Stimulated activated naive B cell treated with anti-CD40 and anti-IgM and Interleukin-4, amounts not matched to agents 10 μg/mL and 1 μg/mL and 100 μg/mL, for 72 hours (primary cell): ENCODE measurements at regions not wholly inside any gene's neighbourhood (a gene's known extent, or its start where the extent isn't known, plus 50 kb on each side); places are given as distances from the start of the nearest gene placed in this dataset.
A peak's percentile ranks its signal among the peaks of the same experiment; 100 is the strongest.

ENCODE experiments used
- ATAC-seq, 2 donors: fragments of 150-1000 bp; cut with Tn5 transposase; replicated peaks; 2 replicates each; pipeline ENCODE4 v1.10.0; 2021; ENCODE audit warnings: moderate library complexity in 1 of 2
- DNase-seq: peaks from one replicate; pipeline ENCODE4 v3.0.0; 2021
- H3K27ac Mint-ChIP-seq: one replicate; pipeline ENCODE4 v1.8.0; 2022; ENCODE audit warnings: mild to moderate bottlenecking, mixed read lengths
- H3K27me3 Mint-ChIP-seq, 2 donors: one replicate each; pipeline ENCODE4 v1.8.0; 2022; ENCODE audit warnings: mixed read lengths in 2 of 2
- H3K36me3 Mint-ChIP-seq, 2 donors: one replicate each; pipeline ENCODE4 v1.8.0; 2022; ENCODE audit warnings: mixed read lengths in 2 of 2, mild to moderate bottlenecking in 1 of 2
- H3K4me1 Mint-ChIP-seq, 2 donors: one replicate each; pipeline ENCODE4 v1.8.0; 2022; ENCODE audit warnings: mixed read lengths in 2 of 2, mild to moderate bottlenecking in 1 of 2
- H3K4me3 Mint-ChIP-seq, 2 donors: one replicate each; pipeline ENCODE4 v1.8.0; 2022; ENCODE audit warnings: mild to moderate bottlenecking in 2 of 2, mixed read lengths in 2 of 2, moderate library complexity in 1 of 2
- H3K9me3 Mint-ChIP-seq, 2 donors: one replicate each; pipeline ENCODE4 v1.8.0; 2022; ENCODE audit warnings: mixed read lengths in 2 of 2, mild to moderate bottlenecking in 1 of 2

DNA sequence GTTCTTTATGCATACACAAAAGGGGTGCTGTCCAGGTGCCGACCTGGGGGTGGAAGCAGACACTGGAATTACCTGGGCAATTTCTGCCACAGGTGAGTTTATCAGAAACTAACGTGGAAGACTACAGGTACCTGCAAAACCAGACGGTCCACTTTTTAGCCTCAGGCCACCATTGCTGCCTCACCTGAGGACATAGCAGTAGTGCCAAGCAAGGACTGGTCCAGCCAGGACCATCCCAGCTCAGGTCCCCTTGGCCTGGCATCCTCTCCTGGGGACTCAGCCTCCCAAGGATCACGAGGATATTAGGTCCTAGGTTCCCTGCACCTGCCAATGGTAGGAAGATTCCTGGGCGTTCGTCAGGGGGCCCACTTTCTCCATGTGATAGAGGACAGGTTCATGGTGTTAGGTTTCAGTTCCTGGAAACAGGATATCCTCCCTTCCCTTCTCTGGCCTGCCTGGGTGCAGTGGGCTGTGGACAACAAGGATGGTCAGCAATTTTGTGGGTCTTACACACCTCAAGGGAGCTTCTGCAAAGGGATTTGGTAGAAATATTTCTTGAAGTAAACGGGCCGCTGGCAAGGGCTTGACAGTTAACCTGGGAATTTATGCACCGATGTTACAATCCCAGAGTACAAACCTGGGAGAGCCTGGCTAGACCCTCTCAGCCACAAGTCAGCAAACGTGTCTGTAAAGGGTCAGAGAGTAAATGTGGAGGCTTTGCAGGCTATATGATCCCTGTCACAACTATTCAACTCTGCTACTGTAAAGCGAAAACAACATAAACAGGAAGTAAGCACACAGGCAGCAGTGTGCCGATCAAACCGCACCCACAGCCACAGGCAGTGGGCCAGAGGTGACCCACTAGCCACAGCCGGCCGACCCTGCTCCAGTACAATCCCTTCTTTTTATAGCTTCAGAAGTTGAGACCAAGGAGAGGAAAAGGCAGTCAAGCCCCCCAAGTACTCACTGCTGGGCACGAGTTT lies 71.4 kb upstream of the RAB4A start:
- DNase-seq (no peak), ATAC-seq (peak; percentile 75 to 77)
- Mint-ChIP-seq H3K9me3 (no peaks in the 10 kb centered on the region), H3K27me3 (peaks cover 0 to 8% of the 10 kb centered on the region in 2 donors), H3K4me3 (peak overlapping the region in 1 of 2 donors; percentile 14), H3K4me1 (peaks cover 3 to 7% of the 10 kb centered on the region in 2 donors), H3K36me3 (no peaks in the 10 kb centered on the region), H3K27ac (no peak overlapping the region)

GRCh38 chr1:229203030-229203751 lies 67.7 kb upstream of the RAB4A start:
- Mint-ChIP-seq H3K9me3 (no peaks in the 10 kb centered on the region), H3K4me3 (no peak overlapping the region), H3K36me3 (no peaks in the 10 kb centered on the region), H3K4me1 (peaks cover 3 to 7% of the 10 kb centered on the region in 2 donors), H3K27ac (no peak overlapping the region), H3K27me3 (peaks cover 0 to 8% of the 10 kb centered on the region in 2 donors)
- DNase-seq (no peak), ATAC-seq (no peak)

GRCh38 chr1:229203991-229204632 lies 66.8 kb upstream of the RAB4A start:
- H3K4me3 Mint-ChIP-seq: no peak overlapping the region

GRCh38 chr1:229204921-229205777 lies 65.8 kb upstream of the RAB4A start:
- Mint-ChIP-seq H3K27me3 (peaks cover 0 to 8% of the 10 kb centered on the region in 2 donors), H3K36me3 (no peaks in the 10 kb centered on the region), H3K27ac (no peak overlapping the region), H3K9me3 (no peaks in the 10 kb centered on the region), H3K4me1 (peaks cover under 1 to 3% of the 10 kb centered on the region in 2 donors), H3K4me3 (no peak overlapping the region)
- ATAC-seq (no peak), DNase-seq (no peak)

More at GRCh38 chr1:229203991-229204632, 66.8 kb upstream of the RAB4A start:
- Mint-ChIP-seq H3K27ac (no peak overlapping the region), H3K9me3 (no peaks in the 10 kb centered on the region), H3K27me3 (peaks cover 0 to 8% of the 10 kb centered on the region in 2 donors), H3K36me3 (no peaks in the 10 kb centered on the region), H3K4me1 (peaks cover 3 to 7% of the 10 kb centered on the region in 2 donors)
- ATAC-seq (no peak), DNase-seq (no peak)

DNA sequence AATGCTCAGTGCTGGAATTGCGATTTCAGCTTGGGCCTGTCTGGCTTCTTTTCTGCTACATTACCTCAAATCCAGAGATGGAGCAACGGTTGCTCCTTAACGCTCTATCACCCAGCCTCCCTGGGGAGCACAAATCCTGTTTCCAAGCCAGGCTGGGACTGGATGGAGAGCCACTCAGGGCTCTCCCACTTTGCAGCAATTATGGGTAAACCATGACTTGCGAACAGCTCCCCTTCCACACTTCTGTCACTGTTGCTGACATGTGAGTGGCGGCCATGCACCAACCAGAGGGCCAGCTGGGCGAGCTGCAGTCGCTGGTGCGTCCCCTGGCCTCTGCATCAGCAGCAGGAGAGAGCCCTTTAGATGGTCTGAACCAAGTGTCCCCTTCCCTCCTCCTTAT lies 65.1 kb upstream of the RAB4A start:
- Mint-ChIP-seq H3K27me3 (peaks cover 0 to 5% of the 10 kb centered on the region in 2 donors), H3K4me3 (no peak overlapping the region), H3K4me1 (peaks cover 0 to under 1% of the 10 kb centered on the region in 2 donors), H3K27ac (no peak overlapping the region), H3K36me3 (no peaks in the 10 kb centered on the region), H3K9me3 (no peaks in the 10 kb centered on the region)
- DNase-seq (no peak), ATAC-seq (no peak)

- Mint-ChIP-seq H3K27me3 (no peaks in the 10 kb centered on the region), H3K4me3 (no peak overlapping the region), H3K27ac (no peak overlapping the region), H3K9me3 (no peaks in the 10 kb centered on the region), H3K4me1 (no peaks in the 10 kb centered on the region), H3K36me3 (no peaks in the 10 kb centered on the region)
- ATAC-seq (no peak), DNase-seq (no peak)
Observed at GRCh38 chr1:229207916-229208315, 63.0 kb upstream of the RAB4A start.

DNA sequence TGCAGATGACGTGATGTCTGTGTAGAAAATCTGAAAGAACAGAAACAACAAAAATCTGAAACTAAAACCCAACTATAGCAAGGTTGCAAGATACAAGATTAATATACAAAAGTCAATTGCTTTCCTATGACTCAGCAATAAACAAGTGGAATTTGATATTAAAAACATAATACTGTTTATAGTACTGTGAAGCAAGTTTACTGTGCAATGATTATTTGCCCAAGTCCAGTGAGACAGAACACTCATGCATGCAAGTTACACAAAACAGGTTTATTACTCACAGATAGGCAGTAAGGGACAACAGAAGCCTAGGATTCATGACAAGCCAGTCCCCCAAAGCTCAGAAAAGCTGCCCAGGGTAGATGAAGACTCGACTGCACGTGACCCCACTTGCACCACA lies 62.4 kb upstream of the RAB4A start:
- Mint-ChIP-seq H3K27ac (no peak overlapping the region), H3K9me3 (no peaks in the 10 kb centered on the region), H3K36me3 (no peaks in the 10 kb centered on the region), H3K27me3 (no peaks in the 10 kb centered on the region), H3K4me1 (no peaks in the 10 kb centered on the region), H3K4me3 (no peak overlapping the region)
- no peak for ATAC-seq
- no peak for DNase-seq

DNA sequence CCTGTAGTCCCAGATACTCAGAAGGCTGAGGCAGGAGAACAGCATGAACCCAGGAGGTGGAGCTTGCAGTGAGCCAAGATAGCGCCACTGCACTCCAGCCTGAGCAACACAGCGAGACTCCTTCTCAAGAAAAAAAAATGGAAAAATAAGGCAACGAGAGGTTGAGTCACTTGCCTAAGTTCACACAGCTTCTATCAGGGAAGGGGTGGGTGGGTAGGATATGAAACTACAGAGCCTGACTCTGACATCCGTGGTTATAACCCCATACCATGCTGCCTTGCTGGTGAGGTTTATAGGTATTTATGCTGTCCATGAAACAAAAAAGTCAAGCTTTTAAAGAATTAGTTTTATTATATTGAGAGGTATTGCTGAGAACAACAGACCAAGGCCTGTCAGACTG lies 61.5 kb upstream of the RAB4A start:
- Mint-ChIP-seq H3K9me3 (no peaks in the 10 kb centered on the region), H3K27ac (no peak overlapping the region)

DNA sequence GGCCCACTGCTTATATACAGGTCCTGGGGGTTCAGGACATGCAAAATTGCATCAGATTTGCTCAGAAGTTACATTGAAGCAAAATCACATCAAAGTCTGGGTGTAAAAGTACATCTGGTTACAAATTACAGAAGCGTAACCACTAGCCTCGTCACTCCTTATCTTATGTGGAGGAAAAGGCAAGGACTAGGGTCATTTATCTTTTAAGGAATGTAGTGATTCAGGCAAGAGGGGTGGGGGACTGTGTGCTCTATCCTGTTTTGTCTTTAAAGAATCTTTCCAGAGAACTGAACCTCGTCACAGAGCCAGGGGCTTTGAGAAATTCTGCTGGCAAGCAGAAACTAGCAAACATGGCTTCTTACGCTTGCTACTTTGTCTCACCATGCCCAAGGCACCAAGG lies 61.1 kb upstream of the RAB4A start:
- no peak overlapping the region for H3K4me3 Mint-ChIP-seq
- ATAC-seq (no peak), DNase-seq (no peak)
- H3K36me3 Mint-ChIP-seq: no peaks in the 10 kb centered on the region
- no peaks in the 10 kb centered on the region for H3K4me1 Mint-ChIP-seq
- no peaks in the 10 kb centered on the region for H3K27me3 Mint-ChIP-seq
- H3K9me3 Mint-ChIP-seq: no peaks in the 10 kb centered on the region
- H3K27ac Mint-ChIP-seq: no peak overlapping the region

More for the DNA sequence above, 61.5 kb upstream of the RAB4A start:
- Mint-ChIP-seq H3K27me3 (no peaks in the 10 kb centered on the region), H3K4me3 (no peak overlapping the region), H3K36me3 (no peaks in the 10 kb centered on the region), H3K4me1 (no peaks in the 10 kb centered on the region)
- ATAC-seq: no peak
- no peak for DNase-seq

DNA sequence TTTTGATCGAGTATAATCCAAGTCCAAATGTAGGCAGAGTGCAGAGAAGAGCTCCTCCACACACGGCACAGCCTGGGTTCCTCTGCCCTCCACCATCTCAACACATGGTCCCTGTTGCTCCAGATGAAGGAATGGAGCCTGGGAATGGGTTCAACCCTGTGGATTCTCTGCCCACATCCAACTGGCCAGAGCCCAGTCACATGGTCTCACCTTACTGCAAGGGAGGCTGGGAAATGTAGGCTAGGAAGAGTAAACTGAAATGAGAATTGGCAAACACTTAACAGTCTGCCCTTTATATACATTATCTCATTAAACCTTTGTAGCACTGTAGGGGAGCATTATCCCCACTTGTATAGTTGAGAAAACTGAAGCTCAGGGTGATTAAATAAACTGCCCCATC lies 60.1 kb upstream of the RAB4A start:
- no peak for DNase-seq
- no peaks in the 10 kb centered on the region for H3K27me3 Mint-ChIP-seq
- no peaks in the 10 kb centered on the region for H3K9me3 Mint-ChIP-seq
- no peak overlapping the region for H3K27ac Mint-ChIP-seq
- ATAC-seq: no peak
- no peaks in the 10 kb centered on the region for H3K36me3 Mint-ChIP-seq
- H3K4me1 Mint-ChIP-seq: no peaks in the 10 kb centered on the region
- H3K4me3 Mint-ChIP-seq: no peak overlapping the region

DNA sequence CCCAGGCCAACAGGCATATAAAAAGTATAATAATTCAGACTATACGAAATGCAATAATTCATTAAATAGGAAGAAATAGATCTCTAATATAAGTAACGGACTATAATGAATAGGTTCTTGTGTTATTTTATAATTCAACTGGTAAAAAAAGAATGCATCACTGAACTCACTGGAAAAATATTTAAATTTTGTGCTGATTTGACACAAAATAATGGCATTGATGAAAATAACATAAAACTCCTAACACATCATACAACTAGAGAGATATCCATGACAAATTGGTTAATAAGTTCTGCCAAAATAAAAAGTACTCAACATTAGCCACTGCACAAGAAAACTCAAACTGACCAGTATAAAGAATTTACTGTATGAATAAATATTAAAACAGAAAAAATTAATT lies 57.1 kb upstream of the RAB4A start:
- no peaks in the 10 kb centered on the region for H3K4me1 Mint-ChIP-seq
- no peaks in the 10 kb centered on the region for H3K36me3 Mint-ChIP-seq
- no peaks in the 10 kb centered on the region for H3K9me3 Mint-ChIP-seq
- ATAC-seq: no peak
- H3K27me3 Mint-ChIP-seq: peaks cover 0 to 6% of the 10 kb centered on the region in 2 donors
- no peak for DNase-seq
- H3K4me3 Mint-ChIP-seq: no peak overlapping the region
- H3K27ac Mint-ChIP-seq: no peak overlapping the region

DNA sequence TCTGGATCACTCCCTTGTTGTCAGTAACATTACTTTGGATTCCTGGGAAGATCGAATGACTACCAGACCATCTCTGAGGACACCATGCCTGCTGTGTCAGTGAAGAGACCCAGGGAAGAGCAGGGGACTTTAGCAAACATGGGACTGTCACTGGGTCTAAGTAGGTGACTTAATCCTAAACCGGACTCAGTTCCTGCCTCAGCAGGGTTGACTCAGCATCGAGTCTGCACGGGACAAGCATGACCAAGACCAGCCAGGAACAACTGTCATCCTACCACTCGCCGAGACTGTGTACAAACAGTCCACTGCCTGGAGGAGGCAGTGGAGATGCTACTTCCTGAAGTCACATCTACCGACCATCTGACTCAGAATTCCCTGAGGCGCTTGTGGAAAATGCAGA lies 53.2 kb upstream of the RAB4A start:
- peaks cover 0 to 6% of the 10 kb centered on the region in 2 donors for H3K27me3 Mint-ChIP-seq
- H3K27ac Mint-ChIP-seq: no peak overlapping the region
- H3K9me3 Mint-ChIP-seq: no peaks in the 10 kb centered on the region
- ATAC-seq: no peak
- no peak for DNase-seq
- H3K4me3 Mint-ChIP-seq: no peak overlapping the region
- H3K36me3 Mint-ChIP-seq: no peaks in the 10 kb centered on the region
- H3K4me1 Mint-ChIP-seq: no peaks in the 10 kb centered on the region

- Mint-ChIP-seq H3K4me1 (no peaks in the 10 kb centered on the region), H3K36me3 (no peaks in the 10 kb centered on the region), H3K4me3 (no peak overlapping the region), H3K27ac (no peak overlapping the region), H3K27me3 (peaks cover 0 to 6% of the 10 kb centered on the region in 2 donors), H3K9me3 (no peaks in the 10 kb centered on the region)
- DNase-seq (no peak), ATAC-seq (no peak)
Observed at GRCh38 chr1:229218612-229219025, 52.3 kb upstream of the RAB4A start.
